Astrocyte (in vitro differentiated cells and primary cell): ENCODE measurements at regions not wholly inside any gene's neighbourhood (a gene's known extent, or its start where the extent isn't known, plus 50 kb on each side); places are given as distances from the start of the nearest gene placed in this dataset.

ENCODE experiments used
- EZH2 ChIP-seq: IDR thresholded peaks from 2 replicates; pipeline ENCODE4 v1.6.1; 2012; ENCODE audit warnings: mild to moderate bottlenecking, low read length, inconsistent platforms; ENCODE audit not compliant: insufficient read depth
- TF ChIP-seq, protein P1 (sequence below): IDR thresholded peaks from 2 replicates; pipeline ENCODE4 v1.5.1; 2011; ENCODE audit warnings: low read depth, mild to moderate bottlenecking, inconsistent platforms, low read length, moderate library complexity; ENCODE audit not compliant: insufficient read depth

DNA sequence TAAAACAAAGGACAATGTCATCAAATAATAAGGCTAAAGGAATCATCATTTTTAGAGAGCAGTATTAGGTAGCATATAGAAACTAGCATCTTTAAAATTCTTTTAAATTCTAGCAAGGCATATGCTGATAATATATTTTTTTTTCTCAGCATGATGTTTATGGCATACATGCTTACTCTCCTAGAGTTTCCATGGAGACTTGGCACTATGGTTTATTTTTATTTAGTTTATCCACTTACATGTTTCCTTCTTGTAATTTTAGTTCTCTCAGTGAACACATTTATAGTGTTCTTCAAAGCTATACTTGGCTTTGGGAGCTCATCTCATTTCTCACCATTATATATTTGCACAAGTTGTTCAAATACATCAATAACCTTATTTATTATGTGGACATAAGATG lies 413.8 kb upstream of the LINC00305 start:
- TF ChIP-seq, protein P1, sequence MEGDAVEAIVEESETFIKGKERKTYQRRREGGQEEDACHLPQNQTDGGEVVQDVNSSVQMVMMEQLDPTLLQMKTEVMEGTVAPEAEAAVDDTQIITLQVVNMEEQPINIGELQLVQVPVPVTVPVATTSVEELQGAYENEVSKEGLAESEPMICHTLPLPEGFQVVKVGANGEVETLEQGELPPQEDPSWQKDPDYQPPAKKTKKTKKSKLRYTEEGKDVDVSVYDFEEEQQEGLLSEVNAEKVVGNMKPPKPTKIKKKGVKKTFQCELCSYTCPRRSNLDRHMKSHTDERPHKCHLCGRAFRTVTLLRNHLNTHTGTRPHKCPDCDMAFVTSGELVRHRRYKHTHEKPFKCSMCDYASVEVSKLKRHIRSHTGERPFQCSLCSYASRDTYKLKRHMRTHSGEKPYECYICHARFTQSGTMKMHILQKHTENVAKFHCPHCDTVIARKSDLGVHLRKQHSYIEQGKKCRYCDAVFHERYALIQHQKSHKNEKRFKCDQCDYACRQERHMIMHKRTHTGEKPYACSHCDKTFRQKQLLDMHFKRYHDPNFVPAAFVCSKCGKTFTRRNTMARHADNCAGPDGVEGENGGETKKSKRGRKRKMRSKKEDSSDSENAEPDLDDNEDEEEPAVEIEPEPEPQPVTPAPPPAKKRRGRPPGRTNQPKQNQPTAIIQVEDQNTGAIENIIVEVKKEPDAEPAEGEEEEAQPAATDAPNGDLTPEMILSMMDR: no peak
- TF ChIP-seq EZH2: no peak
